HFFc6 (cell line): ENCODE measurements at regions not wholly inside any gene's neighbourhood (a gene's known extent, or its start where the extent isn't known, plus 50 kb on each side); places are given as distances from the start of the nearest gene placed in this dataset.

Experiments used
- DNase-seq: peaks from one replicate; pipeline ENCODE4 v3.0.0-alpha.2; 2018
- H3K27ac Mint-ChIP-seq: 2 replicates; pipeline ENCODE4 v1.8.0; 2020; ENCODE audit warnings: mild to moderate bottlenecking, mixed read lengths
- H3K27me3 Mint-ChIP-seq: 2 replicates; pipeline ENCODE4 v1.8.0; 2021; ENCODE audit warnings: mild to moderate bottlenecking, moderate library complexity, mixed read lengths; ENCODE audit not compliant: insufficient read depth
- H3K36me3 Mint-ChIP-seq: 2 replicates; pipeline ENCODE4 v1.8.0; 2021; ENCODE audit warnings: low read depth, mixed read lengths
- H3K4me1 Mint-ChIP-seq: 2 replicates; pipeline ENCODE4 v1.8.0; 2020; ENCODE audit warnings: low read depth, mixed read lengths
- H3K4me3 Mint-ChIP-seq: 2 replicates; pipeline ENCODE4 v1.8.0; 2020; ENCODE audit warnings: mild to moderate bottlenecking, moderate library complexity, mixed read lengths
- H3K9me3 Mint-ChIP-seq: 2 replicates; pipeline ENCODE4 v1.8.0; 2020; ENCODE audit warnings: mild to moderate bottlenecking, mixed read lengths
- TF ChIP-seq, protein P1 (sequence below): fragments of 200-600 bp; sonication (generic); IDR thresholded peaks from 2 replicates; pipeline ENCODE4 v1.5.0; 2021; ENCODE audit warnings: antibody characterized with exemption, mild to moderate bottlenecking

DNA sequence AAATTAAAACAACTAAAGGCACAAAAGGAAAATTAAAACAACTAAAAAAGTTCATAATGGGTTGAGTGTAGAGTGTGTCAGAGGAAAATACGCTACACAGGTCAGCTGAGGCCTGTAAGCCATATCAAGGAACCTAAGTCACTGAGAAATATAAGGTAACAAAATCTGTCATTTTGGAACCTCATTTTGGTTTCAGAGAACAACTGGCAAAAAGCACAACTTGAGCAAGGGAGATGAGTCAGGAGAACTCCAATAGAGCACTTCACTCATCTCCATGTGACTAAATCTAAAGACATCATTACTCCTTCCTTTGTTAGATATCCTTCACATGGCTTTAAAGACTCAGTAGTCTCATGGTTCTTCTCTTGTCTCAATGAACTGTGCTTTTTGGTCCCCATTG is 269.4 kb upstream of the POU5F2 start:
- peaks cover 6% of the 10 kb centered on the region; the same call in 1 of the 2 replicates for H3K4me1 Mint-ChIP-seq
- peaks cover 4% of the 10 kb centered on the region; the same call in 1 of the 2 replicates for H3K9me3 Mint-ChIP-seq
- TF ChIP-seq, protein P1, sequence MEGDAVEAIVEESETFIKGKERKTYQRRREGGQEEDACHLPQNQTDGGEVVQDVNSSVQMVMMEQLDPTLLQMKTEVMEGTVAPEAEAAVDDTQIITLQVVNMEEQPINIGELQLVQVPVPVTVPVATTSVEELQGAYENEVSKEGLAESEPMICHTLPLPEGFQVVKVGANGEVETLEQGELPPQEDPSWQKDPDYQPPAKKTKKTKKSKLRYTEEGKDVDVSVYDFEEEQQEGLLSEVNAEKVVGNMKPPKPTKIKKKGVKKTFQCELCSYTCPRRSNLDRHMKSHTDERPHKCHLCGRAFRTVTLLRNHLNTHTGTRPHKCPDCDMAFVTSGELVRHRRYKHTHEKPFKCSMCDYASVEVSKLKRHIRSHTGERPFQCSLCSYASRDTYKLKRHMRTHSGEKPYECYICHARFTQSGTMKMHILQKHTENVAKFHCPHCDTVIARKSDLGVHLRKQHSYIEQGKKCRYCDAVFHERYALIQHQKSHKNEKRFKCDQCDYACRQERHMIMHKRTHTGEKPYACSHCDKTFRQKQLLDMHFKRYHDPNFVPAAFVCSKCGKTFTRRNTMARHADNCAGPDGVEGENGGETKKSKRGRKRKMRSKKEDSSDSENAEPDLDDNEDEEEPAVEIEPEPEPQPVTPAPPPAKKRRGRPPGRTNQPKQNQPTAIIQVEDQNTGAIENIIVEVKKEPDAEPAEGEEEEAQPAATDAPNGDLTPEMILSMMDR = no peak
- H3K27me3 Mint-ChIP-seq = no peaks in the 10 kb centered on the region
- no peak overlapping the region for H3K4me3 Mint-ChIP-seq
- no peak overlapping the region for H3K27ac Mint-ChIP-seq
- no peak for DNase-seq
- peaks cover 27% of the 10 kb centered on the region; the same call in 1 of the 2 replicates for H3K36me3 Mint-ChIP-seq

- Mint-ChIP-seq H3K27me3 (no peaks in the 10 kb centered on the region), H3K9me3 (no peaks in the 10 kb centered on the region), H3K27ac (no peak overlapping the region), H3K4me1 (peaks cover 6% of the 10 kb centered on the region; the same call in 1 of the 2 replicates), H3K4me3 (no peak overlapping the region), H3K36me3 (peaks cover 13% of the 10 kb centered on the region; the same call in 1 of the 2 replicates)
- TF ChIP-seq, protein P1 = no peak
- DNase-seq = no peak
Measured at GRCh38 chr5:94009161-94009560, 267.8 kb upstream of the POU5F2 start.

DNA sequence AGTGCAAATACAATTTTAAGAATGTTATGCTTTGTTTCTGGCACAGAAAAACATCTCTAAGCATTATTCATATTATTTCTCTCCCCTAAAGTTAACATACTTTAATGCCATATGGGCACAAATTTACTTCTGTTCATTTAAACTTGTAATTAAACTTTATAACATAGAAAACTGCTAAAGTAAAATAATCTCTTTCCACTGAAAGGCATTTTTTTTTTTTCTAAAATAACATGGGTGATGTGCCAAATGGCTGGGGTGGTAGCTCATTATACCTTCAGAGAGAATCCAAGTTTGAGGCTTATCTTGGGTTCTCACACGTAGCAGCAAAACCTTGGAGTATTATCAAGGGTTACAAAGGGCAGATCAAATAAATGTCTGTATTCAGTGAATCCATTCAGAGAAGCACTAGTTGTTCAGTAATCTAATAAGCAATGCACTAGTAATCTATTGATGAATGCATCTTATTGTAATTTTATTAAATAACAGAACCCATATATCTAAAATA is 257.6 kb upstream of the POU5F2 start:
- Mint-ChIP-seq H3K36me3 (peaks cover 13% of the 10 kb centered on the region), H3K27me3 (no peaks in the 10 kb centered on the region), H3K27ac (no peak overlapping the region), H3K4me1 (peaks cover 25% of the 10 kb centered on the region), H3K9me3 (peaks cover 8% of the 10 kb centered on the region; the same call in 1 of the 2 replicates), H3K4me3 (no peak overlapping the region)
- no peak for DNase-seq
- TF ChIP-seq, protein P1 = no peak

- no peak overlapping the region for H3K4me3 Mint-ChIP-seq
- no peak for DNase-seq
Measured at GRCh38 chr5:93997562-93997961, 256.2 kb upstream of the POU5F2 start.

DNA sequence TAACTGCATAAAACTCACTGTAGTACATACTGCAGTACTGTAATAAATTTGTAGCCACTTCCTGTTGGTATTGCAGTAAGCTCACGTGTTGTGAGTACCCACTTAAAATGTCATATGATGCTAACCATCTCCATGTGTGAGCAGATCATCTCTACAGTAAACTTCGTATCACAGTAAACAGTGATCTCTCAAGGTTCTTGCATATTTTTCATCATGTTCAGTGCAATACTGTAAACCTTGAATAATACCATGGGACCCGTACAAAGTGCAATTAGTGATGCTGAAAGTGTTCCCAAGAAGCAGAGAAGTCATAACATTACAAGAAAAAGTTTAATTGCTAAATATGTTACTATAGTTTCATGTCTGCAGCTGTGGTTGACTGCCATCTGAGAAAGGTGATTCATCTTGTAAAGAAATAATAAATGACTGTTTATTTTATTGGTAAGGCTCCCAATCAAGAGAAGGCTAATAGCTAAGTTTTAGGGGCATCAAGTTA is 253.8 kb upstream of the POU5F2 start:
- H3K4me1 Mint-ChIP-seq = peaks cover 44% of the 10 kb centered on the region
- no peaks in the 10 kb centered on the region for H3K9me3 Mint-ChIP-seq
- H3K4me3 Mint-ChIP-seq = peak overlapping the region; percentile 35; the same call in 1 of the 2 replicates
- H3K36me3 Mint-ChIP-seq = no peaks in the 10 kb centered on the region
- H3K27me3 Mint-ChIP-seq = no peaks in the 10 kb centered on the region
- DNase-seq = peak; percentile 49
- TF ChIP-seq, protein P1 = no peak
- H3K27ac Mint-ChIP-seq = peak overlapping the region; percentile 76

More at GRCh38 chr5:93997562-93997961, 256.2 kb upstream of the POU5F2 start:
- Mint-ChIP-seq H3K4me1 (peaks cover 26% of the 10 kb centered on the region), H3K36me3 (peaks cover 13% of the 10 kb centered on the region), H3K27ac (no peak overlapping the region), H3K9me3 (peaks cover 8% of the 10 kb centered on the region; the same call in 1 of the 2 replicates), H3K27me3 (no peaks in the 10 kb centered on the region)
- TF ChIP-seq, protein P1 = no peak
